ENCODE measurements at regions not wholly inside any gene's neighbourhood (a gene's known extent, or its start where the extent isn't known, plus 50 kb on each side); places are given as distances from the start of the nearest gene placed in this dataset.

DNA sequence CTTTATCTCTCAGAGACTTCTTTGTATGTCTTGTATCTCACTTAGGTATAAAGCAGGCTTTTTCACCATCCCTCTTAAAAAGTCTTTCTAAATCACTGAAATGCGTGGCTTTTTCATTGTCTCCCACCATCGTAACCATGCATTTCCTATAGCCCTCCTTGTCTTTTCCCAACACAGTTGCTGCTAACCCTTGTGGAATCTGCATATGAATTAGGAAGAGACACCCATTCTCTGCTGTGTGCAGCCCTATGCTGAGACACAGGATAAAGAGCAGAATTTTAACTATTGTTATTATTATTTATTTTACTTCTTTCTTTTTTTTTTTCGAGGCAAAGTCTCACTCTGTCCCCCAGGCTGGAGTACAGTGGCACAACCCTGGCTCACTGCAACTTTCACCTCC is 804.3 kb upstream of the COBL start:
- DNase-seq, result no peak

- DNase-seq, result no peak
Observed at GRCh38 chr7:52119537-52119936, 802.9 kb upstream of the COBL start.

GRCh38 chr7:52114509-52114908 is 797.9 kb upstream of the COBL start:
- no peak for DNase-seq

- no peak for DNase-seq
Observed at GRCh38 chr7:52114056-52114455, 797.4 kb upstream of the COBL start.

DNA sequence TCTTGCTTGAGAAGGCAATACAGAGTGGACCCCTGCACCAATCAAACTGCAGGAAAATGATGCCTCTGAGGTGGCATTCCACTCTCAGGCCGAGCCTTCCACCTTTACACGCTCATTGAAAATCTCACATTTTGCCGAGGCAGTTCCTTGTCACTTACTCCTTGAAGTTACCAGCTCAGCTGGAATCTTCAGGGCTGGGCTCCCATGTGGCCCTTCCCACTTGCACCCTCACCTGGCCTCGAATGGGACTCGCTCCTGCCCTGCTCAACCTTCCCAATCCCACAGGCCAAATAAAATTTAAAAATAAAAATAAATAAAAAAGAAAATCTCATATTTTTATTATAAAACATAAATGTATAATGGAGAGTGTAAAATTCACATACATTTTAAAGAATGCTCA is 790.7 kb upstream of the COBL start:
- no peak for DNase-seq

- no peak for DNase-seq
Observed at GRCh38 chr7:52095861-52096260, 779.3 kb upstream of the COBL start.

- no peak for DNase-seq
Observed at GRCh38 chr7:52091996-52092395, 775.4 kb upstream of the COBL start.

DNA sequence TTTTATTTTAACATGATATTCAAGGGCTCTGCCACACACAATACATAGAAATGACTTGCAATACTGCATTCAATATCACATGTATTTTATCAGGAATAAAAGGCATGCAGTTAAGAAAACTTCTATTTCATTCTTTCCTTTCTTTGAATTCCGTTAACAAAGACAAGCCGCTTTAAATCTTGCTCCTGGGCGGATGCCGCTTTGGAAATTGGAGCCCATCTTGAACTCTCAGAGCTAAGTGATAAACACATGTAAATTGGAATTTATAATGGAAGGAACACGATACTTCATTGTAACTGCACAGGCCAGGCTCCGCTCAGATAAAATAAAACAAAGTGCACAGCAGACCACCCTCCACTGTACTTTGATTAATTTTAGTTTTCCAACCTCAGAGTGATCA is 774.5 kb upstream of the COBL start:
- no peak for DNase-seq

DNA sequence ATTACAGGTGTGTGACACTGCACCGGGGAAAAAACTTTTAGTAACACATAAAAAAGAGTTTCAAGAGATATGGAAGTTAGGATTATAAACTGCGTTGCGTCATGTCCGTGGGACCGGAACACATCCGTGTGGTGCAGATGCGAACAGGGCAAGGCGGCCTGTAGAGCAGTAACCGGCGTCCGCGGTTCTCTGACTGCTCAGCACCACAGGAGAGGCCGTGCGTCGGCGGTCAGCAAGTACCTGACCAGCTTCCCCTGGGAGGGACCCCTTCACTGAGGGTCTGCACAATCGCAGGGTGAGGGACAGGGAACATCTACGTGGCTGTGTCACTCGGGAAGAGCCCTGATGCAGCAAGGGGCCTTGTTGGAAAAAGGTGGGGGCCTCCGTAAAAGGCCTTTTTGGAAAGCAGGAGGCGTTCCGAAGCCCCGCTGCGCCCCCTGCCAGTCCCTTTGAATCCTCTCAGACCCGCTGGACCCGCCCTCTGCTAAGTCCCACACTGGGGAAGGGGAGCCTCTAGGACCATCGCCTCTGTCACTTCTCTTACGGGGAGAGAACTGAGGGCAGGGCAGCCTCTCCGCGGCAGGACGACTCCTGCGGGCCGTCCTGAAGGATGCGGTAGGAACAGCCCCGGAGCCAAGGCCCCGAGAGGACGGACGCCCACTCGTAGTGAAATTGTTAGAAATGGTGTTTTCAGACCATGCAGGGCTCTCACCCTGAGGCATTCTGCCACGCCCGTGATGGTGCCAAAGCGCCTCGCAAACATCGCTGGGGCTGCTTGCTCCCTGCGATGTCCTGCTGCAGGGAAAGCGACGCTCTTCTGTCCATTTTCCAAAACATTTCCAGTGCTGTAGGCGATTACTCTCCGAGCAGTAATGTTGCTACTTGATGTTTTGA is 771.6 kb upstream of the COBL start:
- no peak for DNase-seq

GRCh38 chr7:52085610-52086009 is 769.0 kb upstream of the COBL start:
- no peak for DNase-seq

GRCh38 chr7:52080493-52080892 is 763.9 kb upstream of the COBL start:
- no peak for DNase-seq

DNA sequence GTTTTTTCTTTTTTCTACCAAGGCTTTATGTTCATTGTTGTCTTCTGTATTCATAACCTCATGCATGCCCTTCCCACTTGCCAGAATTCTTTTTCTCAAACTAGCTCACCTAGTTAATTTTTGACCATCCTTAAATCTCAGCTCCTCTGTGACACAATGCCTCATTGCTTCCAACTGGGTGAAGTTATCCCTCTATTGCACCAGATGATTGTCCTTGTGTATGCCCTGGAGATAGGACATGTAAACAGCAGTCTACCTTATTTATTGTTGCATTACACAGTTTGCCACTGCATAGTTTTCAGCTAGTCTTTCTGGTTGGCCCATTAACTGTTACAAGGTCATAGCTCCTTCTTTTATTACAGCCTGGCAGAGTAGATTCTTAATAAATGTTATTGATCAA is 763.1 kb upstream of the COBL start:
- no peak for DNase-seq

DNA sequence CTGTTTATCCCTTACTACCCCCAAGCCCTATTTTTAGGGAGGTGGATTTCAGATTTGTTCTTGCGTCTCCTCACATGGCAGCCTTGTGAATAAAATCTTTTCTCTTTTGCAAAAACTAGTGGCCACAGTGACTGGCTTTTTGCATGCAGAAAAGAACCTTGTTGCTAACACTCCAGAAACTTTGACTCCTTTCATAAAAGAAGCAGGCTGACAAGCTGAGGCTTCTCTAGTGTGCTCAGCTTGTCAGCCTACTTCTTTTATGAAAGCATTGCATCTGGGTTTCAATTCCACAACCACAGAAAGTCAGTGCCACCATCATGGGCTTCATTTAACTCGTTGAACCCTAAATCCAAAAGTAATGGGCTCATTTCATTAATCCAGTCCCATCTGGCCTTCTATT is 761.0 kb upstream of the COBL start:
- no peak for DNase-seq

DNA sequence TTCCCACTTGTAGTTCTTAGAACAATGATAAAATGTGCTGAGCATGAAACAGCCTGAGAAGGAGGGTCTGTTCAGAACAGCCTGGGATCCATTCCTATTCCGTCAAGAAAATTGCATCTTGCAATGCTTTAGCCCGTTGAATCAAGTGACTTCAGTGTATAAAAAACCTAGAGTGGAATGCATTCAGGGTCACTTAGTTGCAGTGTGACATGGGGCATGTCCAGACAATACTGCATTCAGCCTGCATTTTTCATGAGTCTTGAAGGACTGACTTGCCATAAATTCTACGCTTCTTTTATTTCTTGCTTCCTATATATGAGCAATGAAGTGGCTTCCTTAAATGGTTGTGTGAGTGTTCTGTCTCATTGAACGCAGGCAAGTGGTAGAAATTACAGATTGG is 758.3 kb upstream of the COBL start:
- no peak for DNase-seq

DNA sequence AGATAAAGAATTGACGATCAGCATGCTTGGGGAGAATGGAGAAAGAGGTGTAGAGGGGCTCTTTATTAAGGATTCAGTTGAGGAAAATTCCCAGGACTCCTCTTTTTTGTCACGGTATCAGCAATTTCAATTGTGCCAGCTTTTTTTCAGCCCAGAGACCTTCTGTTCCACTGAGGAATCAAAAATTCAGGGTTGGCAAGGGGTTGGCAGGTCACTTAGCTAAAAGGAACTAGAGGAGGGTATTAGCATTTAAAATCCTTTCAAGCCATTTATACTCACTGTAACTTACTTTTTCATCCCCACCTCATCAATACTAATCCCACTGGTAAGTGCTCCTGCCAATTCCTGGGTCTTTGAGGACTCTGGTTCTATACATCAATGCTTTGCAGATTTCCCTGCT is 757.5 kb upstream of the COBL start:
- no peak for DNase-seq

- DNase-seq, result no peak
Observed at GRCh38 chr7:52071744-52072143, 755.1 kb upstream of the COBL start.

DNA sequence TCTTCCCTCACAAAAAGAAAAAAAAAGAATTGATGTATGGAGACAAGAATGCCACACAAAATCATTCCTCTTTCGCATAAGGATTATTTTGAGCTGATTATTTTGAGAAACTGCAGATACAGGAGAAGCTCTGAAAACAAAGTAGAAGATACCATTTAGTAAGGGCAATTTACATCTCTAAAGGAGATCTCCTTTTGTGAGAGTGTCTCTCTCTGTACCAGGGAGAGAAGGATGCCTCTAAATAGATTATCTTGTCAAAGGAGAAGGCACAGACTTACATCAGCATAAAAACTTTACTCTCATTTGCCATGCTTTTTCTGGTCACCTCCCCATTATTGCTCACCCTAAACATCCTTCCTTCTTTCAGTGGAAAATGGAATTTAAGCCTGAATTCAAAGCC is 747.9 kb upstream of the COBL start:
- no peak for DNase-seq

- no peak for DNase-seq
Observed at GRCh38 chr7:52061666-52062065, 745.1 kb upstream of the COBL start.

GRCh38 chr7:52053525-52053924 is 736.9 kb upstream of the COBL start:
- no peak for DNase-seq

GRCh38 chr7:52030722-52031121 is 714.1 kb upstream of the COBL start:
- DNase-seq, result no peak

DNA sequence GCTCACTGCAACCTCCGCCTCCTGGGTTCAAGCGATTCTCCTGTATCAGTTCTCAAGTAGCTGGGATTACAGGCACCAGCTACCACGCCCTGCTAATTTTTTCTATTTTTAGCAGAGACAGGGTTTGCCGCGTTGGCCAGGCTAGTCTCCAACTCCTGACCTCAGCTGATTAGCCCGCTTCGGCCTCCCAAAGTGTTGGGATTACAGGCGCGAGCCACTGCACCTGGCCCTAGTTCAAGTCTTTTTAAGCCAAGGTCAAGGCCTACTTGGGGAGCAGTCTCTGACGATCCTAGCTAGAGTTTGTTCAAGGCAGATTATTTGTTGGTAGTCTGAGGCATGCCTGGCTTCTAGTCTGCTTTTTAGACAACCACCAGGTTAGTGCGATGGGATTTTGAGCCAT is 709.5 kb upstream of the COBL start:
- no peak for DNase-seq

GRCh38 chr7:52021343-52021742 is 704.7 kb upstream of the COBL start:
- DNase-seq, result no peak

GRCh38 chr7:52018680-52019054 is 702.1 kb upstream of the COBL start:
- no peak for DNase-seq

GRCh38 chr7:52017802-52018679 is 701.4 kb upstream of the COBL start:
- DNase-seq, result no peak

Measured in dermis blood vessel endothelial cell (primary cell).